Fibroblast of lung (primary cell): ENCODE measurements at regions not wholly inside any gene's neighbourhood (a gene's known extent, or its start where the extent isn't known, plus 50 kb on each side); places are given as distances from the start of the nearest gene placed in this dataset.

Source experiments
- EZH2 ChIP-seq: IDR thresholded peaks from 2 replicates; pipeline ENCODE4 v1.5.1; 2012; ENCODE audit warnings: low read length, control low read depth, mild to moderate bottlenecking; ENCODE audit errors: missing control alignments
- TF ChIP-seq, protein P1 (sequence below), 2 donors: IDR thresholded peaks in 1 of 2; conservative IDR thresholded peaks in 1 of 2; 1 replicate in 1 of 2; 2 replicates in 1 of 2; pipeline ENCODE4 v1.5.1; 2011 to 2012; ENCODE audit warnings: low read length in 2 of 2, control low read depth in 1 of 2, inconsistent platforms in 1 of 2, low read depth in 1 of 2, mild to moderate bottlenecking in 1 of 2

DNA sequence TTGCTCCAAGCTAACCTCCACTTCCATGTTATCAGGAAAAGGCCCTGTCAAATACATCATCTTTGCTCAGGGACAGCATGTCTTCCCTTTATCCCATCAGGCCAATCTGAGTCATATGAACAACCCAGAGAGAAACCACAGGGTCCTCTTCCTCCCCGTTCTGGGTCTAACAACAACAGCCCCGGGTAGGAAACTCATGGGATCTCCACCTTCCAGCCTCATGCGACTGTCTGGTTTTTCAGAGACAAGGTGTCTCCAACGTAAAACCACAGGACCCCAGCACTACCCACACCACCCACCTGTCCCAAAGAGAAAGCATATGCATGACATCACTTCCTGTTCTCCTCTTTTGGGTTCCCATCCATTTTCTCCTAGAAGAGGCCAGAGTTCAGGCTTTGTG is 217.9 kb downstream of the ENC1 start:
- TF ChIP-seq, protein P1, sequence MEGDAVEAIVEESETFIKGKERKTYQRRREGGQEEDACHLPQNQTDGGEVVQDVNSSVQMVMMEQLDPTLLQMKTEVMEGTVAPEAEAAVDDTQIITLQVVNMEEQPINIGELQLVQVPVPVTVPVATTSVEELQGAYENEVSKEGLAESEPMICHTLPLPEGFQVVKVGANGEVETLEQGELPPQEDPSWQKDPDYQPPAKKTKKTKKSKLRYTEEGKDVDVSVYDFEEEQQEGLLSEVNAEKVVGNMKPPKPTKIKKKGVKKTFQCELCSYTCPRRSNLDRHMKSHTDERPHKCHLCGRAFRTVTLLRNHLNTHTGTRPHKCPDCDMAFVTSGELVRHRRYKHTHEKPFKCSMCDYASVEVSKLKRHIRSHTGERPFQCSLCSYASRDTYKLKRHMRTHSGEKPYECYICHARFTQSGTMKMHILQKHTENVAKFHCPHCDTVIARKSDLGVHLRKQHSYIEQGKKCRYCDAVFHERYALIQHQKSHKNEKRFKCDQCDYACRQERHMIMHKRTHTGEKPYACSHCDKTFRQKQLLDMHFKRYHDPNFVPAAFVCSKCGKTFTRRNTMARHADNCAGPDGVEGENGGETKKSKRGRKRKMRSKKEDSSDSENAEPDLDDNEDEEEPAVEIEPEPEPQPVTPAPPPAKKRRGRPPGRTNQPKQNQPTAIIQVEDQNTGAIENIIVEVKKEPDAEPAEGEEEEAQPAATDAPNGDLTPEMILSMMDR (conservative IDR thresholded peaks at IDR 0.05 in 1 of 2, IDR thresholded peaks at IDR 0.05 in 1 of 2; ENCODE audit: low read depth in 1 of 2, low read length in 2 of 2) = no peak
- TF ChIP-seq EZH2 = no peak
